Dedifferentiated amniotic fluid mesenchymal stem cell (primary cell): ENCODE measurements at regions not wholly inside any gene's neighbourhood (a gene's known extent, or its start where the extent isn't known, plus 50 kb on each side); places are given as distances from the start of the nearest gene placed in this dataset.

ENCODE experiments used
- DNase-seq: peaks from one replicate; pipeline ENCODE4 v3.0.0-alpha.2; 2016; ENCODE audit errors: extremely low spot score

DNA sequence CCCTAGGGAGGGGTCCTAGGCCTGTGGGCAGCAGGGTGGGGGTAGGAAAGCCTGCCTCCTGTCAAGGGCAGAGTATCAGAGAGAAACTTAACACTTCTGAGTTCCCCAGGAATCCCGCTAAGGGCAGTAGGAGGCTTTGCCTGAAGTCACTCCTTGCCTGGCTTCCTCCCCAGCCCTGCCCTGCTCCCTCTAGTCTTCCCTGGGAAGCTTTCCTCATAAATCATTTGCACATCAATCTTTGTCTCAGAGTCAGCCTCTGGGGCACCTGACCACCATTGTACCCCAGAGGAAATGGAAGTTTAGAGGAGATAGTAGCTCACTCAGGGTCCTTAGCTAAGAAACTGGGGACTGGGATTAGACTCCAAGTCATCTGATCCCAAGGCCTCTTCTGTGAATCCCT is 129.4 kb upstream of the TLE3 start:
- DNase-seq, result no peak

DNA sequence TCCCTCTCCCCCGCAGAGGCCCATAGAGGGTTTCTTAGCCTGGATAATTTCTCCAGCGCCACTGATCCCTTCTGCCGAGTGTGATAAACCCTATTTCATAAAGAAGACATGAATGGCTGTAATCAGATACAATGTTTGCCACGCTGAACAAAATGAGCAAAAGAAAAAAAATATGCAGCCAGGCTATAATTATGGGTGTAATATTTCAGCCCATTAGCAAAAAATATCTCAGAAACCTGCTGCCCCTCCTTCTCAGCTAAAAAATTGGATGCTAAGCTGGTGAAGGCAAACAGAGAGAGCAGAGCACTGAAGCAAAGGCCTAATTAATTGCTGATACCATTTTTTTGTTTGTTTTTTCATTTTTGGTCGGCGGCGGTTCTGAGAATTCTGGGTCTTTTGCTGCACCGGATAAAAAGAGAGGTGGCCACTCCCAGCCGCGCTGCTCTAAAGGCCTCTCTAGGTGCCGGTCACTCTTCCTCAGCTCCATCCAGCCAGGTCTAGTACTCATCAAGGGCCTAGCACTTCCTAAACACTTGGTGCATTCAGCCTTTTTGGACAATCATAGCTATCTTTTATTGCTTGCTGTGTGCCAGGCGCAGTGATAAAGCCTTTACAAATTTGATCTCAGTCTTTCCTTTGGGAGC is 128.7 kb upstream of the TLE3 start:
- no peak for DNase-seq

DNA sequence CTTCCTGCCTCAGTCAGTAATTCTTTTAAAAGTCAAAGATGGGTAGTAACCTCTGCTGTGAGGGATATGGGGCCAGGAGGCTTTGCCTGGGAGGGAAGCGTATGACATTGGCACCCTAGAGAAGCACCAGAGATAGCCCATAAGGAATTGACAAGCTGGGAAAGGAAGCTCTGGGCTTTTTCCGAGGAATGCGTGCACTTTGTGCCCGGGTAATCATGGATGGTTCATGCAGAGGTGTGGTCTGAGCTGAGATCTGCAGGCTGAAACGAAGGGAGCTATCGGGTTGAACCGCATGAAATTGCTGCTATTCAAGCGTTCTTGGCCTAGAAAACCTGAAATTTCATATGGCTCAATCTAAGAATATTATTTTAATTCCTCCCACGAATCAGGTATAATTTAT is 127.7 kb upstream of the TLE3 start:
- DNase-seq, result no peak

DNA sequence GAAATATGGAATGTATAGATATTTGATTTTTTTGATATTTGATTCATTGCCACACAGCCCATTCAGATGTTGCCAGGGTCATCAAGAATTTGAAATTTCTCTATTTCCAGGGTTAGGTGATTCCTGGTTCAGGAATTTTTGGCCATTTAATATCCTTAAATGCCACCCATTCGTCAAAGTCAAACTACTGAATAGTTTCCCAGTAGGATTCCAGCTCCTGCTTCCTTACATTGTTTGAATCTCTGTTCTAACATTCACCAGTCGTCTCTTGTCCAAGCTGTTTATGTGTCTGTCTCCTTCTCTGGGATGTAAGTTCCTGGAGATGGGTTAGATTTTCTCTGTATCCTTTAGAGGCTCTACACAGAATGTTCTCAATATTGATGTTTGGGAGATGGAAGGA is 124.9 kb upstream of the TLE3 start:
- DNase-seq, result no peak

DNA sequence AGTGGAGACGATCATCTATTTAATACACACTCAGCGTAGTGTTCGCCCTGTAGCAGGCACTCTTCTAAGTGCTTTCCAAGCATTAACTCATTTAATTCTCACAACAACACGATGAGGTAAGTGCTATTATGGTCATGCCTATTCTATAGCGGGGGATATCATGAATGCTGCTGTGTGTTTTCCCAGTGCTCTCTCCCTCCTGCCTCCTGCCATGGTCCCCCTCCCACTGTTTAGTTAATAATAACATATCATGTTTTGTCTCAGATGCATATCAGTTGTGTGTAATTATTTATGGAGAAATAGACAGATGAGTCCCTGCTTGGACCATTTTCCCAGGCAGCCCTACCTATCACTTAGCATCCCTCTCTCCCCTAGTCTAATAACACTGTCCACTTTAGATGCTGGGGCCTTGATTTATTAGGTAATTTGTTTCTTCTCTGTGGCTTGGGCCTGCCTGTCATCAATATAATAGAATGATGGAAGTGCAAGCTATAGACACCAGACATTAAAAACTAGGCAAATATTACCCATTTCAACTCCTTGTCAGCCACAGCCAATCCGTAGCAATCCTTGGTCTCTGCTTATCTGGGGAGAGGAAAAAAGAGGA is 122.9 kb upstream of the TLE3 start:
- no peak for DNase-seq

DNA sequence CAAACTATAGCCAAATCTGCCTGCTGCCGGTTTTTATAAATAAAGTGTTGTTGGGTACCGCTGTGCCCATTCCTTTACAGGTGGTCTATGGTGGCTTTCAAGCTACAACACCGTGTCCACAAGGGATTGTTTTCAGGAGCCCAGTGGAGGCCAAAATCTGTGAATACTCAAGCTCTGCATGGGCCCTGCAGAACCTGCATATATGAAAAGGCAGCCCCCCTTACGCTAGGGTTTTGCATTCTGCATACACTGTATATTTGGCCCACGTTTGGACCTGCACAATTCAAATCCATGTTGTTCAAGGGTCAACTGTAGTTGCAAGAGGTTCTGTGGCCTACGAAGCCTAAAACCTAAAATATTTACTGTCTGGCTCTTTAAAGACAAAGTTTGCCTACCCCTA is 122.2 kb upstream of the TLE3 start:
- no peak for DNase-seq

DNA sequence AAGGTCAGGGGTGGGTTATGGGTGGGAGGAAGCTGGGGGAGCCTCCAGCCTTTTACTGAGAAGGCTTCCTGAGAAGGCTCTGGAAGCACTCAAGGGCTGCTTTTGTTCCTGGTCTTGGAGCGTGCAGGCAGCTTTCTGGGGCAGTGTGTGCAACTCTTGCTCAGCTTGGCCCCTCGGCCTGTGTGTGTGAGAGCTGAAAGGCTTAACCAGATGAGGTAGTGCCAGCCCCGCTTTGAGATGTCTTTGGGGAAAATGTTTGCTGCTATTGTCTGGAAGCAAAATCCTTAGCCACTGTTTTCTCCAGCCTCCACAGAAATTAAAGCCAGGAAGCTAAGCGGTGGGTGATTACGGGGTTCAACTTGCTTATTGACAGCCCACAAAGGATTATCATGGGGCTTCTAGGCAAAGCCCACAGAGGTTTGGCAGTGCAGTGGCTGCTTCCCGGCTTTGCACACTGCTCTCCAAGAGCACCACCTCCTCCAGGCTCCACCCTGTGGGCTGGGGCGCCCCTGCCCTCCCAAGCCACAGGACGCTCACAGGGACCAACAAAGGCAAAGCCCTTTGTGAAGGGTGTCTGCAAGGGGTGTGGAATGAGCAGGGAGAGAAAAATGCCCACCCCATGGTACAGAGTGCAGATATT is 121.7 kb upstream of the TLE3 start:
- DNase-seq, result no peak

DNA sequence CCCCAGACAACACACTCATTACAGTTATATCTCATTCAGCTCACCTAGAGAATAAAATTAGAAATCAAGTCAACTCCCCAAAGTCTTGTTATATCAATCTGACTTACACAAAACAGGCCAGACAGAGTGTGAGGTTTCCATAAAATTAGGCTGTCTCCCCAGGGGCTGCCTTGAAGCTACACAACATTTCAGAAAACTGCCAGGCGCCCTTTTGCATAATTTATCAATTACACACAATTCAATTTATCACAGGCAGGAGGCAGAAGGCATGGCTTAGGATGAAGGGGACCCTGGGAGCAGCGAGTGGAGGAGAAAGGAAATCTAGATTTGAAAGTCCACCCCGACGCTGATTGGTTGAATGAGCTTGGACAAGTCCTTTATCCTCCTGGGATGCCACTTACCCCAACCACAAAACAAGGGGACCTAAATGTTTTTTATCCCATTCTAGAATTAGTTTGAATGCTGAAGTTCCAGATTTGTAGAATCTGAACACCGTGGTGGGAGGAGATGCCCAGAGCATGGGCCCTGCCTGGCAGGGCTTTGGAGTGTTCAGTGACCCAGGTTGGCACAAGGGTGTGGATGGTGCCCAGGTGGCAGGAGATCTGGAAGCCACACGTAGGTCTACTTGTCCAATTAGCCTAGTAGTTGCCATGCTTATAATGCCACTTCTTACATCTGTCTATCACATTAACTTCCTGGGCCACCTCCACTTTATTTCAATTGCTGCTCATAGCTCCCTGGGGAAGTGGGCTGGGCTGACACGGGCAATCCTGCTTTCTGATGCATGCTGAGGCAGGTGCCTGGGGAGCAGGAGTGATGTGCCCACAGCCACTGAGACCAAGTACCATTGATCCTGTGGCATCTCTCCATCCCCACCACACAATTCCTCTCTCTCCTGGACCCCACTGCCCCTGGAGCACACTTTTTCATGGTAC is 119.8 kb upstream of the TLE3 start:
- no peak for DNase-seq

DNA sequence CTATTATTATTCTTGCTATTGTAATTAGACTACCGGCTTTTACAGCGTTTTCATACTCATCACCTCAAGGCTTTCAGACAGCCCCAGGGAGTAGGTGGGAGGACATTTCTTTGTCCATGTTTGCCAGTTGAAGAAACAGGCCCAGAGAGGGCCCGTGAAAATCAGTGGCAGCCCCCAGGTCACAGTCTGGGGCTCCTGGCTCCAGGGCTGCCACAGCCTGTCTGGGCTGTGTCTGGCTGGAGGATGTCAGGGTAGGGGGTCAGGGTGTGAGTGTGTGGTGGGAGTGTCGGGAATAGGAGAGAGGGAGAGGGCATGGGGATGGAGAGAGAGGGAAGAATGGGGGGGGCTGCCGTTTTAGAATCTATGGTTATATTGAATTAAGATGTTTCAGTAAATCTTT is 118.2 kb upstream of the TLE3 start:
- DNase-seq, result no peak

DNA sequence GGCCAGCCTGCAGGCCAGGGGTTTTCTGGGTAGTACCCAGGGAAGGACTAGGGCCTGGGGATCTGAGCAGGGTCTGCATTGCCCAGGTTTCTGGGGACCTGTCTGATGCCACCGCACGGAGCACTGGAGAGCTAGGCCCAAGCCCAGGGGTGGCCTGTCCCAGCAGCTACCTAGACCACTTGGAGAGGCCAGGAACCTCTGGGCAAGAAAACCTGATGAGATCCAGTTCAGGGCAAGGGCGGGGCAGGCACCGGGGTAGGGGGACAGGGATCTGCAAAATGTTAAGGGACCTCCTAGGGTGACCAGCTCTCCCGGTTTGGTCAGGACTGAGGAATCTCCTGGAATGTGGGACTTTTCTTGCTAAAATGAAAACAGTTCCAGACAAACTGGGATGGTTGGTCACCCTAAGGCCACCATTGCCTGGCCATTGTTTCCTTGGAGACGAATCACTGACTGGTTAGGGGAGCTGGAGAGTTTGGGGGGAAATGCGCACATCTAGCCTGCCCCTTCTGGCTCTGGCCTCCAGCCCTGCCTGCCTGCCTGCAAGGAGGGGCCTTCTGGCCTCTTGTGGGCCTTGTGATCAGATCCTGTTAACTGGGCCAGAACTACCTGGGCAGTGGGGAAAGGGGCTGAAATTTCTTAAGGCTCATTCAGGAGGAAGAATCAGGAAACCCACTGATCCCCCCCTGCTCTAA is 117.4 kb upstream of the TLE3 start:
- DNase-seq, result no peak

DNA sequence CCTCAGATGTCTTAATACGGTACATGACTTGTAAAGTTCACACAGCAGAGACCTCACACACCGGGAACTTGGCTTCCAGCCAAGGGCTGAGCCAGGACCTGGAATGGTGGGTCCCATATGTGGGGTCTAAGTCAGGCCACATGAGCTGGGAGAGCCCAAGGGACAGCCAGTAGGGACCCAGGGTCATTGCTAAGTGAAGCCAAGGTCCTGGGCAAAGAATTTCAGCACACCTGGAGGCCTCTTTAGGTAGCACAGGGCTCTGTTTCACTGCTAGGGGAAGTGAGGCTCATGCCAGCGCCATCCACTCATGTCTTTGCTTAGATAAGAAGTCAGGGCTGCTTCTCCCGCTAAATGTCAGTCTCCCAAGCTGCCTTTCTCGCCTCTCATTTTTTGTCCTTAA is 116.6 kb upstream of the TLE3 start:
- DNase-seq, result no peak

DNA sequence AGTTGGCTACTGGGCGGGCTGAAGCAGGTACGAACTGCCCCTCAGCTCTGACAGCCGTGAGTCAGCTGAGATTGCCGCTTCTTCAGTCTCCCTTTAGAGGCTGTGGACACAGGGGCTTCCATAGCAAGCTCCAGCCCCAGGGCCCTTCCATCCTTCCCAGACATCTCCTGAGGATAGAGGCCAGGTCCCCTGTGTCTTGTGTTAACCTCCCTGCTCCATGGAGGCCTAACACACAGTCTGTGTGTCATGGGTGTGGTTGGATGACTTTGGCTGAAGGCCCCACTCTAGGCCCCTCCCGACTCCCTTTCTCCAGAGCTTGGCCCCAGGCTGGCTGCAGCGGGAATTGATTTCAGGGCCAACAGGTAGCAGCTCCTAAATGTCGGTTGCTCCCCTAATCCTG is 116.1 kb upstream of the TLE3 start:
- no peak for DNase-seq

DNA sequence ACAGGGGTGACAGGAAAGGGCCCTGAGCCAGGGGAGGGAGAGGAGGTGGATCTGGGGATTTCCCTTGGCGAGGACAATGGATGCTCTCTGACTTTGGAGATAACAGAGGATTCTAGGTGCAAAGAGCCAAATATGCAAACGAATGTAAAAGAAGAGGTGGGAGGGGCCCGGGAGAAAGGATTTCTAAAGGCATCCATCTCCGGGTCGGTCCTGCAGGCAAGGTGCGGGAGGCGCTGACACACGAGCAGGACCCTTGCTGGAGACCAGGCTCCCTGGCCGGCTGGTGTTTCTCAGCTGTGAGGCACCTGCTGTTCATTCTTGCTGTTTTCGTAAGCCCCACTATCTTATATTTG is 115.2 kb upstream of the TLE3 start:
- no peak for DNase-seq

DNA sequence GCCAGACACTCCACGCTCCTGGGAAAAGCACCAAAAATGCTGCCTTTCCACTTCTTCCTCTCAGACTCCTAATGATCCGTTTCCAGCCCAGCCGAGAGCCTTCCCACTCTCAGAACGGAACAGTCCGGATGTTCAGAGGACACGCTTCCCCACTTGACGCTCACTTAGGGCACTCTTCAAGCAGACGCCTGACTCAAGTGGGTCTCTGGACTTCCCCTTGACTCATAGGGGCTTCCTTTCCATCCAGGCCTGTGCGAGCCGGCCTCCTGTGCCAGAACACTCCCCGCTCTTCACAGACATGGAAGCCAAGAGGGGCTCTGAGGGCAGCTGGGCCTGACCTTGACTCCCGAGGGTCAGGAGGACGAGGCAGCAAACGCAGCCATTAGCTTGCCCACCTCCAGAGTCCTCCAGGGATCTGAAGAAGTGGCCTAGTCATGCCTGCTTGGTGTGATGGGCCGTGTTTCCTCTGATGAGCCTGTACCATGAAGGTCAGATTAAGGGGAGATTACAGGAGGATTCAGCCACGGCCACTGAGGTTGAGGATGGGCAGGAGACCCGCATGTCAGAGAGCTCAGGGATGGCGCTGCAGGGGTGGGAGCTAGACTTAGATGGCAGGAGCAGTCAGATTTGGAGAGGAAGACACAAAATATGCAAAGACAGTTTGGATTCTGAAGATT is 114.7 kb upstream of the TLE3 start:
- DNase-seq, result no peak

DNA sequence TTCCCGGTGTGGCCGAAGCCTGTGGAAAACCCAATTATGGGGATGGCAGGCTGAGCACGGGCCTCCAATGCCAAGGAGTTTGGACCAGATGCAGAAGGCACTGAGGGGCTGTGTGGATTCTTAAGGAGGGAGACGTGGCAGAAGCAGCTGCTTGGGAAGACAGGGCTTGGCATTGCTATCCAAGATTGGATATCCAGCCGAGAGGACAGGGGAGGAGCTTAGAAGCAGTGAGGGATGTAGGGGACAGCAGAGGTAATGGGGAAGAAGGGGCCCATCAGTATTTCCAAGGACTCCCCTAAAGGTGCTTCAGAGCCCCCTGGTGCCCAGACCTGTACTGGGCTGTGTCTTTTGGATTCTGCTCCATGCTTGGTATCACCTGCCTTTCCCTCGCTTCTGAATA is 112.8 kb upstream of the TLE3 start:
- DNase-seq, result no peak

DNA sequence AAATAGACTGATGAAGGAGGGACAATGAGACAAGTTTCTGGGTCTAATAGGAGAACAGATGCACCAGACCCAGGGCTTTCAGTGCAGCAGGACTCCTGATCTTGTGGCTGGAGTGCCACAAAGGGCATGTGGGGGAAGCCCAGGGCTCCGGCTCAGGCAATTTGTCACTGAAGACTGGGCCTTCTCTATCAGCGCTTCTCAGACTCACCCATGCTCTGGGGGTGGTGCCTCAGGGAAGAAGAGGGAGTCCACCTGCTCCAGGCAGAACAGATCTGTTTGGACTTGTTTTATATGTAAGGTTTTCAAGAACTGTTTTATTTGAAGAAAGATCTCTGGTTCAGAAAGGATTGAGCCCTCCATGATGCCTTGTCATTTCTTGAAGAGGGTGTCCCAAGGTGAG is 112.4 kb upstream of the TLE3 start:
- DNase-seq, result no peak

DNA sequence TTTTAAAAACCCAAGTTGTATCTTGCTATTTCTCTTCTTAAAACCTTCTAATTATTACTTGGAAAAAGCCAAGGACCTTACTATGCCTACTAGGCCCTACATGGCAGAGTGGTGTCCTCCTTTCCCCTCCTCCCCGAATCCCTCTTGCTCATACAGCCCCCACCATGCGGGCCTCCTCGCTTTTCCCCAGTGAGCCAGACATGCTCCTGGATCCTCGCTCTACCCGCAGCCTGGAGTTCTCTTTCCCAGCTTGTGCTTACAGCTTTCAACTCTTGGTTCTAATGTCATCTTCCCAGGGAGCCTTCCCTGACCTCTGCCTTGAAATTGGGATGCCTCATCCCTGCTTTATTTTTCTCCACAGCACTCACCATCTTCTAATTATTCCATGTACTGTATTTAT is 111.8 kb upstream of the TLE3 start:
- no peak for DNase-seq

DNA sequence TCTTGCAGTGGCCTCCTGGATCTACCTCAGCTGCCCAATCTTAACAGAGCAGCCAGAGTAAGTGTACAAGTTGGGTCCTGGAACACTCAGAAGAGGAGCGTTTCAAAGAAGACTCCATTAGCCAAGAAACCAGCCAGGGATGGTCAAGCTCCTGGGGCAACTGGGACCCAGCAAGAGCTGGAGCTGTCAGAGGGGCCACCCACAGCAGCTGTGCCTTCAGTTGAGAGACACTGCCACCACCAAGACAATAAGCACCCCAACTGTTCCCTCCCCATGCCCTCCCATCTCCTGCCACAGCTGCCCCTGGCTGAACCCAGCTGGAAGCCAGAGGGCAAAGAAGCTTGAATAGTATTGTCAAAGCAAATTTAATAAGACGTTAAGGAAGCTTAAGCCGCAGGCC is 110.6 kb upstream of the TLE3 start:
- no peak for DNase-seq

DNA sequence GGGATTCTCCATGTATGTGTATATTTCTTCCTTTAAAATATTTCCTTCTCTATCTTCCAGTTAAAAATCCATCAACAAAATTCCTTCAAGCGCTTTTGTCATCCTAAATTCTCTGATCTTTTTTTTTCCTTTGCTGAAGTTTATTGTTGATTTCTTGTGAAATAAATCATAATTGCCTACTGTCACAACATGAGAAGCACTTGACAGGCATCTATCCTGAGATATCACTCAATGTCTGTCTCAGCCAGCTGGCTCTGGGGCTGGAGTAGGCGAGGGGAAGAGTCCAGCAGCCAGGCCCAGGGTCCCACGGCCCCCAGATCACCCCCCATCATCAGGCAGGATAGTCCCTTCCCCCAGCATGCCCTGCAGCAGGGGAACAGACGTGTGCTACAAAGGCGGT is 109.0 kb upstream of the TLE3 start:
- DNase-seq, result no peak

DNA sequence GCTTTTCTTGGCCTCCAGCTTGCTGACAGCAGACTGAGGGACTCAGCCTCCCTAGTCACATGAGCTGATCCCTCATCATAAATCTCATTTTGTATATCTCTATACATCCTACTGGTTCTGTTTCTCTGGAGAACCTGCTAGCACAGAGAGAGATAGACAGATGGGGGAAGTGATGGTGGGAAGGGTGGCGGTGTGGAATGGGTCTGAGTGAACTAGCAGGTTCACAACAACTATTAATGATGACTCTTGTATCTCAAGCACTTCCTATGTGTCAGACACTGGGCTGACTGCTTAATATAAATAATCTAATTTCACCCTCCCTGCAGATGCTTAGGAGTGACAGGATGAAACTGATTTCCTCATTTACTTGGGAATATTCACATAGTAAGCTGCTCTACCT is 106.9 kb upstream of the TLE3 start:
- no peak for DNase-seq

DNA sequence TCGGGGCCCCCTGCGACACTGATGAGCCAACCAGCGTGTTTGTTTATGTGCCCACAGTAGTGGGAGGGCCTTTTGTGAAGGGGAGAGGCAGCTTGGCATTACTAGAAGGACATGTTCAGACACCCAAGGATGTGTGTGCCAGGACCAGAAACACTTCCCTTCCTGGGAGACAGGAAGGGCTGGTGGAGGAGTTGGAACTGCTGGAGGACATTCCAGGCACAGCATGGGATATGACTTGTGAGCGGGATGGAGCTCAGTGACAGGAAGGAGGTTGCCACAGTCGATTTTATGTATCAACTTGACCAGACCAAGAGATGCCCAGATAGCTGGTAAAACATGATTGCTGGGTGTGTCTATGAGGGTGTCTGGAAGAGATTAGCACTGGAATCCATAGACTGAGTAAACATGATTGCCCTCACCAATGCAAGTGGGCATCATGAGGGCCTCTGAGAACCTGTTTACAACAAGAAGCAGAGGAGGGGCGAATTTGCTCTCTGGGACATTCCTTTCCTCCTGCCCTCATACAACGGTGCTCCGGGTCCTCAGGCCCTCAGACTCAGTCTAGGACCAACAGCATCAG is 106.4 kb upstream of the TLE3 start:
- DNase-seq, result no peak
